ENCODE measurements at regions not wholly inside any gene's neighbourhood (a gene's known extent, or its start where the extent isn't known, plus 50 kb on each side); places are given as distances from the start of the nearest gene placed in this dataset.

- no peak for ATAC-seq
- no peaks in the 10 kb centered on the region for H3K4me1 Mint-ChIP-seq
- H3K27me3 Mint-ChIP-seq, result no peaks in the 10 kb centered on the region
- H3K4me3 Mint-ChIP-seq, result no peak overlapping the region
- H3K27ac Mint-ChIP-seq, result no peak overlapping the region
- no peaks in the 10 kb centered on the region for H3K36me3 Mint-ChIP-seq (ENCODE audit: low read depth)
- no peak for DNase-seq
- no peaks in the 10 kb centered on the region for H3K9me3 ChIP-seq (ENCODE audit: control insufficient read depth, low read length, poor library complexity, severe bottlenecking)
These were observed 232.8 kb downstream of the CHRM3 start for GRCh38 chr1:239619190-239619589.

GRCh38 chr1:239630767-239631166, 244.4 kb downstream of the CHRM3 start:
- ATAC-seq, result no peak
- Mint-ChIP-seq H3K36me3 (ENCODE audit: low read depth) (peaks cover 2% of the 10 kb centered on the region), H3K27me3 (no peaks in the 10 kb centered on the region), H3K4me1 (peaks cover 4% of the 10 kb centered on the region), H3K4me3 (no peak overlapping the region), H3K27ac (no peak overlapping the region)
- no peaks in the 10 kb centered on the region for H3K9me3 ChIP-seq (ENCODE audit: control insufficient read depth, low read length, poor library complexity, severe bottlenecking)
- DNase-seq, result no peak

GRCh38 chr1:239633432-239633831, 247.1 kb downstream of the CHRM3 start:
- Mint-ChIP-seq H3K4me1 (peaks cover 4% of the 10 kb centered on the region), H3K4me3 (no peak overlapping the region), H3K27me3 (no peaks in the 10 kb centered on the region), H3K27ac (no peak overlapping the region), H3K36me3 (ENCODE audit: low read depth) (peaks cover 2% of the 10 kb centered on the region)
- ATAC-seq, result no peak
- H3K9me3 ChIP-seq (ENCODE audit: control insufficient read depth, low read length, poor library complexity, severe bottlenecking), result no peaks in the 10 kb centered on the region
- no peak for DNase-seq

- H3K27me3 Mint-ChIP-seq, result no peaks in the 10 kb centered on the region
- H3K36me3 Mint-ChIP-seq (ENCODE audit: low read depth), result peaks cover 2% of the 10 kb centered on the region
- H3K4me1 Mint-ChIP-seq, result peaks cover 4% of the 10 kb centered on the region
- no peak overlapping the region for H3K4me3 Mint-ChIP-seq
- ATAC-seq, result no peak
- no peak overlapping the region for H3K27ac Mint-ChIP-seq
- no peaks in the 10 kb centered on the region for H3K9me3 ChIP-seq (ENCODE audit: control insufficient read depth, low read length, poor library complexity, severe bottlenecking)
- DNase-seq, result no peak
These were observed 248.9 kb downstream of the CHRM3 start for GRCh38 chr1:239635276-239635675.

- peaks cover 2% of the 10 kb centered on the region for H3K4me1 Mint-ChIP-seq
These were observed 250.0 kb downstream of the CHRM3 start for GRCh38 chr1:239636347-239636746.

DNA sequence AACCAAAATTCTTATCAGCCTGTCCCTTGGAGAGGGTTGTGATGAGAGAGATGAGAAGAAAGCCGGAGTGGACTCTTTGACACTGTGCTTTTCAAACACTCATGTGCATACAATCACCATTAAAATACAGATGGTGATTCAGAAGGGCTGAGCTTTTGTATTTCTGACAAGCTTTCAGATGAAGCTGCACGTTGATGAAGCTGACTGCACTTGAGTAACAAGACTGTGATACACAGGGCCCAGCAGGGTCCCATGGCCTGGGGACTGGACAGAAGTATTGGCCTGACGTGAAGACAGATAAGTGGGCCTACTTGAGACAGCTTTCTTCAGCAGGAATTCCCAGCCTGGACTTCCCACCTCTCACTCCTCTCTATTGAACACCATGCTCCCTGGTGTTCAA, 258.2 kb downstream of the CHRM3 start:
- no peaks in the 10 kb centered on the region for H3K9me3 ChIP-seq (ENCODE audit: control insufficient read depth, low read length, poor library complexity, severe bottlenecking)
- H3K36me3 Mint-ChIP-seq (ENCODE audit: low read depth), result no peaks in the 10 kb centered on the region
- ATAC-seq (no peak), DNase-seq (no peak)
- H3K27me3 Mint-ChIP-seq, result no peaks in the 10 kb centered on the region
- no peak overlapping the region for H3K4me3 Mint-ChIP-seq
- no peak overlapping the region for H3K27ac Mint-ChIP-seq
- no peaks in the 10 kb centered on the region for H3K4me1 Mint-ChIP-seq

More at GRCh38 chr1:239636347-239636746, 250.0 kb downstream of the CHRM3 start:
- Mint-ChIP-seq H3K27me3 (no peaks in the 10 kb centered on the region), H3K4me3 (no peak overlapping the region), H3K36me3 (ENCODE audit: low read depth) (peaks cover 2% of the 10 kb centered on the region), H3K27ac (no peak overlapping the region)
- no peak for DNase-seq
- H3K9me3 ChIP-seq (ENCODE audit: control insufficient read depth, low read length, poor library complexity, severe bottlenecking), result no peaks in the 10 kb centered on the region
- ATAC-seq, result no peak

DNA sequence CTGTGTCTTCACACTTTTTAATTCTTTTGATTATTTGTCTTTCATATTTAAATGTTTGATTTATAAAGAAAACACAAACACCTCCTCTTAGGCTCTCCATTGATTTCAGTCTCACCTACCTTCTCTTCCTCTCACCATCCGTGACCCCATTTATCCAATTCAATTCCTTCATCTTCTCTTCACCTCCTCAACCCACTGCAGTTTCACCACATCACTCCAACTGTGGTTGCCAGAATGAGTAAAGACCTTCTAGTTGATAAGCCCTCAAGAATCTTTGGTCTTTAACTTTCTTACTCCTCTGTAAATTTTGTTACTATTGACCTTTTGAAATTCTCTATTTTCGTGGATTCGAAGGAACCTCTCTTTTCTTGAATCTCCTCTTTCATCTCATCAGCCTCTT, 260.7 kb downstream of the CHRM3 start:
- no peaks in the 10 kb centered on the region for H3K4me1 Mint-ChIP-seq

GRCh38 chr1:239647964-239648632, 261.7 kb downstream of the CHRM3 start:
- no peak for DNase-seq
- H3K27me3 Mint-ChIP-seq, result no peaks in the 10 kb centered on the region
- H3K4me1 Mint-ChIP-seq, result no peaks in the 10 kb centered on the region
- no peaks in the 10 kb centered on the region for H3K36me3 Mint-ChIP-seq (ENCODE audit: low read depth)
- no peak for ATAC-seq
- H3K4me3 Mint-ChIP-seq, result no peak overlapping the region
- no peaks in the 10 kb centered on the region for H3K9me3 ChIP-seq (ENCODE audit: control insufficient read depth, low read length, poor library complexity, severe bottlenecking)
- no peak overlapping the region for H3K27ac Mint-ChIP-seq

More for the DNA sequence above, 260.7 kb downstream of the CHRM3 start:
- Mint-ChIP-seq H3K4me3 (no peak overlapping the region), H3K36me3 (ENCODE audit: low read depth) (no peaks in the 10 kb centered on the region), H3K27ac (no peak overlapping the region), H3K27me3 (no peaks in the 10 kb centered on the region)
- no peak for ATAC-seq
- no peaks in the 10 kb centered on the region for H3K9me3 ChIP-seq (ENCODE audit: control insufficient read depth, low read length, poor library complexity, severe bottlenecking)
- no peak for DNase-seq

- no peak for ATAC-seq
- Mint-ChIP-seq H3K4me3 (no peak overlapping the region), H3K27ac (no peak overlapping the region), H3K27me3 (no peaks in the 10 kb centered on the region), H3K36me3 (ENCODE audit: low read depth) (no peaks in the 10 kb centered on the region), H3K4me1 (no peaks in the 10 kb centered on the region)
- DNase-seq, result no peak
- no peaks in the 10 kb centered on the region for H3K9me3 ChIP-seq (ENCODE audit: control insufficient read depth, low read length, poor library complexity, severe bottlenecking)
These were observed 268.7 kb downstream of the CHRM3 start for GRCh38 chr1:239655023-239655422.

DNA sequence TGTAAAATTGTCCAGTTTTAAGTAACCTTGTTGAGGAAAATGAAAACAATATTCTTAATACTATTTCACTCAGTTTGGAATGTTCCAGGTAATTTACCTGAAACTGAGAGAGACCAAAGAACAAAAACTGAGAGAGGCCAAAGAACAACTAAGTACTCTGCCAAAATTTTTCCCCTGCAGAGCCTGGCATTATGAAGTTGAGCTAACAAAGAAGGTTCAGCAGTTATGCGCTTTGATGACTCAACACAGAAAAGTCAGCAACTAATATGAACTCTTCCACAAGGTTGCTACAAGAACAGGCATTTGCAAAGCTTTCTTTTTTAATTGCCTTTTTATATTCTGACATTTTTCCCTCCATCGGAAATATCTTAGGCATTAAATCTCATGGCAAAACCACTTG, 270.9 kb downstream of the CHRM3 start:
- H3K4me3 Mint-ChIP-seq, result no peak overlapping the region
- H3K36me3 Mint-ChIP-seq (ENCODE audit: low read depth), result no peaks in the 10 kb centered on the region
- H3K27me3 Mint-ChIP-seq, result no peaks in the 10 kb centered on the region
- no peak for ATAC-seq
- no peak for DNase-seq
- H3K9me3 ChIP-seq (ENCODE audit: control insufficient read depth, low read length, poor library complexity, severe bottlenecking), result no peaks in the 10 kb centered on the region
- H3K4me1 Mint-ChIP-seq, result no peaks in the 10 kb centered on the region
- H3K27ac Mint-ChIP-seq, result no peak overlapping the region

- Mint-ChIP-seq H3K4me3 (no peak overlapping the region), H3K4me1 (peaks cover 4% of the 10 kb centered on the region), H3K36me3 (ENCODE audit: low read depth) (peaks cover 2% of the 10 kb centered on the region), H3K27me3 (no peaks in the 10 kb centered on the region), H3K27ac (no peak overlapping the region)
- DNase-seq (no peak), ATAC-seq (no peak)
- H3K9me3 ChIP-seq (ENCODE audit: control insufficient read depth, low read length, poor library complexity, severe bottlenecking), result no peaks in the 10 kb centered on the region
These were observed 276.6 kb downstream of the CHRM3 start for GRCh38 chr1:239662950-239663349.

DNA sequence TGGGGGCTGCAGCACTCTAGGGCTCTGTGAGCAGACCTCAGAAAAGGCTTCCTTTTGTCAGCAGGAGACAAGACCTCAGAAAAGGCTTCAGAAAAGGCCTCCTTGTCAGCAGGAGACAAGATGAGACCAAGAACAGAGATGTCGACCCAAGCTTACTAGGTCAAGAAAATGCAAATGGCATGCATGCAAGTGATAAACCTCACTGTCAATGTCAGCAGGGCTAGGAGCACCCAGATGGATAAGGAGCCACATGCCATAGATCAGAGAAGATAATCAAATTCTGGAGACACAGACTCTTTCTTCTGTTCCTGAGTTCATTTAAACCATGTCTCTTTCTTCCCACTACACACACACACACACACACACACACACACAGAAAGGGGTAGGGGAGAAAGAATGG, 285.9 kb downstream of the CHRM3 start:
- peak overlapping the region; percentile 31 for H3K4me3 Mint-ChIP-seq
- H3K27me3 Mint-ChIP-seq, result peaks cover 17% of the 10 kb centered on the region
- H3K9me3 ChIP-seq (ENCODE audit: control insufficient read depth, low read length, poor library complexity, severe bottlenecking), result no peaks in the 10 kb centered on the region

DNA sequence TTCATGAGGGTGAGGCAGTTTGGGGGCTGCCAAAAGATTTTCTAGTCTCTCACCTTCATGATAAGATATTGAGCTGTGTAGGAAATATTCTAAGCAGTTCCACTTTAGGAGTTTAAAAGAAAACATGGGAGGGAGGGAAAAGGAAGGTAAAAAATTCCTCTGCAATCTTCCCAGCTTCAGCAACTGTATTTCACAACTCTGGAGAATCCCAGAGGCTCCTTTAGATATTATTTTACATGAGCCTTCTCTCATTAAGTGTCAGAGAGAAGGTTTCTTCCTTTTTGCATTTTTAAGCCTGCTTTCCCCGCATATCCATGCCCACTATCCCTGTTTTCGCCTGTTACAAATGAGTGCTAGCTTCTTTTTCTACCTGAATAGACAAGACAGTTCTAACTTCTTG, 289.4 kb downstream of the CHRM3 start:
- H3K9me3 ChIP-seq (ENCODE audit: control insufficient read depth, low read length, poor library complexity, severe bottlenecking), result no peaks in the 10 kb centered on the region
- ATAC-seq (no peak), DNase-seq (no peak)
- Mint-ChIP-seq H3K4me3 (no peak overlapping the region), H3K4me1 (no peaks in the 10 kb centered on the region), H3K36me3 (ENCODE audit: low read depth) (no peaks in the 10 kb centered on the region), H3K27ac (no peak overlapping the region), H3K27me3 (peaks cover 17% of the 10 kb centered on the region)

More for the DNA sequence above, 285.9 kb downstream of the CHRM3 start:
- H3K36me3 Mint-ChIP-seq (ENCODE audit: low read depth), result no peaks in the 10 kb centered on the region
- ATAC-seq (no peak), DNase-seq (no peak)
- H3K27ac Mint-ChIP-seq, result no peak overlapping the region
- no peaks in the 10 kb centered on the region for H3K4me1 Mint-ChIP-seq

- DNase-seq (no peak), ATAC-seq (no peak)
- no peaks in the 10 kb centered on the region for H3K9me3 ChIP-seq (ENCODE audit: control insufficient read depth, low read length, poor library complexity, severe bottlenecking)
- no peaks in the 10 kb centered on the region for H3K36me3 Mint-ChIP-seq (ENCODE audit: low read depth)
- H3K27ac Mint-ChIP-seq, result no peak overlapping the region
- no peaks in the 10 kb centered on the region for H3K4me1 Mint-ChIP-seq
- H3K27me3 Mint-ChIP-seq, result peaks cover 17% of the 10 kb centered on the region
- no peak overlapping the region for H3K4me3 Mint-ChIP-seq
These were observed 290.3 kb downstream of the CHRM3 start for GRCh38 chr1:239676522-239677273.

Data from T-helper 17 cell (primary cell).